WTC11 (cell line): ENCODE measurements at regions not wholly inside any gene's neighbourhood (a gene's known extent, or its start where the extent isn't known, plus 50 kb on each side); places are given as distances from the start of the nearest gene placed in this dataset.
A peak's percentile ranks its signal among the peaks of the same experiment; 100 is the strongest.

Experiments
- ATAC-seq: fragments of 200-7000 bp; cut with Tn5 transposase; 2 replicates; pipeline ENCODE4 v1.10.0; 2021; ENCODE audit warnings: mild to moderate bottlenecking, moderate library complexity
- CTCF ChIA-PET: fragments of 300-600 bp; sonication (Branson Sonifier 250); formaldehyde crosslinking; loops from one replicate; lab custom pipeline; 2021; ENCODE audit warnings: antibody characterized with exemption; lab: Charles Lee
- POLR2A ChIA-PET: fragments of 350-600 bp; sonication (Branson Sonifier 250); formaldehyde crosslinking; loops from one replicate; lab custom pipeline; 2021; ENCODE audit warnings: antibody characterized with exemption; lab: Charles Lee
- DNase-seq: peaks from one replicate; pipeline ENCODE4 v3.0.0; 2021; ENCODE audit warnings: low spot score
- H3K27ac Mint-ChIP-seq: 2 replicates; pipeline ENCODE4 v1.8.0; 2021; ENCODE audit warnings: mixed read lengths
- H3K27me3 Mint-ChIP-seq: 2 replicates; pipeline ENCODE4 v1.8.0; 2021; ENCODE audit warnings: low read depth, mild to moderate bottlenecking, moderate library complexity, mixed read lengths
- H3K36me3 Mint-ChIP-seq: 2 replicates; pipeline ENCODE4 v1.8.0; 2021; ENCODE audit warnings: mixed read lengths
- H3K4me1 Mint-ChIP-seq: 2 replicates; pipeline ENCODE4 v1.8.0; 2022; ENCODE audit warnings: mixed read lengths
- H3K4me3 Mint-ChIP-seq: 2 replicates; pipeline ENCODE4 v1.8.0; 2021; ENCODE audit warnings: mild to moderate bottlenecking, moderate library complexity, mixed read lengths
- H3K9me3 Mint-ChIP-seq: 2 replicates; pipeline ENCODE4 v1.8.0; 2021; ENCODE audit warnings: mixed read lengths
- IRF2 ChIP-seq: sonication (generic); formaldehyde crosslinking; IDR thresholded peaks from 2 replicates; pipeline ENCODE4 v1.8.0; 2022; ENCODE audit warnings: low read depth, missing genetic modification reagents, borderline replicate concordance
- JAZF1 ChIP-seq: fragments of 250-450 bp; sonication (Bioruptor Pico); IDR thresholded peaks from 2 replicates; pipeline ENCODE4 v1.9.0; 2021; ENCODE audit warnings: moderate library complexity, mild to moderate bottlenecking, inconsistent platforms
- RORB ChIP-seq: fragments of 250-450 bp; sonication (Bioruptor Pico); IDR thresholded peaks from 2 replicates; pipeline ENCODE4 v1.9.0; 2021; ENCODE audit warnings: mild to moderate bottlenecking
- SMAD3 ChIP-seq: sonication (generic); formaldehyde crosslinking; IDR thresholded peaks from 2 replicates; pipeline ENCODE4 v1.8.0; 2022; ENCODE audit warnings: missing genetic modification reagents, mild to moderate bottlenecking, borderline replicate concordance
- SP1 ChIP-seq: sonication (generic); formaldehyde crosslinking; conservative IDR thresholded peaks from 2 replicates; pipeline ENCODE4 v1.8.1; 2022; ENCODE audit warnings: missing genetic modification reagents
- TCF7 ChIP-seq: sonication (generic); formaldehyde crosslinking; IDR thresholded peaks from 2 replicates; pipeline ENCODE4 v1.8.0; 2022; ENCODE audit warnings: mild to moderate bottlenecking, low read depth, missing genetic modification reagents, moderate library complexity
- ZBTB21 ChIP-seq: sonication (generic); formaldehyde crosslinking; IDR thresholded peaks from 2 replicates; pipeline ENCODE4 v1.8.1; 2023; ENCODE audit warnings: mild to moderate bottlenecking, missing genetic modification reagents, borderline replicate concordance
- ZNF263 ChIP-seq: sonication (generic); formaldehyde crosslinking; IDR thresholded peaks from 2 replicates; pipeline ENCODE4 v1.8.1; 2022; ENCODE audit warnings: low read depth, mild to moderate bottlenecking, moderate library complexity, missing genetic modification reagents
- TF ChIP-seq, protein P1 (sequence below): fragments of 250-450 bp; sonication (Bioruptor Pico); IDR thresholded peaks from 2 replicates; pipeline ENCODE4 v1.9.0; 2021; ENCODE audit warnings: mild to moderate bottlenecking
- TF ChIP-seq, protein P2 (sequence below): sonication (generic); formaldehyde crosslinking; IDR thresholded peaks from 2 replicates; pipeline ENCODE4 v1.8.0; 2022; ENCODE audit warnings: missing genetic modification reagents
- TF ChIP-seq, protein P3 (sequence below): sonication (generic); formaldehyde crosslinking; IDR thresholded peaks from 2 replicates; pipeline ENCODE4 v1.8.1; 2023; ENCODE audit warnings: mild to moderate bottlenecking, missing genetic modification reagents, borderline replicate concordance

DNA sequence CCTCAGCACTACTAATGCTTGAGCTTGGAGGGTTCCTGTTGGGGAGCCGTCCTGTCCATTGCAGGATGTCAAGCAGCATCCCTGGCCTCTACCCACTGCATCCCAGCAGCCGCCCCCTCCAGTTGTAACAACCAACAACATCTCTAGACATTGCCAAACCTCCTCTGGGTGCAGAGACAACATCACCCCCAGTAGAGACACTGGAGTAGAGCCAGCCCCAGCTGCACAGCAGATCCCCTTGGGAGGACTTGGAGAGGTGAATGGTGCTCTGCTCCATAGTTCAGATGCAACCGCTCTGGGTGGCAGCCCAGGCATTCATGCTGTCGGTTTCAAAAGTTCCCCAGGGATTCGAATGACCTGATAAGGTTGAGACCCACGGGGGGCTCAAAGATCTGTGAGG lies 259.0 kb downstream of the MN1 start (continued):
- TF ChIP-seq, protein P1, sequence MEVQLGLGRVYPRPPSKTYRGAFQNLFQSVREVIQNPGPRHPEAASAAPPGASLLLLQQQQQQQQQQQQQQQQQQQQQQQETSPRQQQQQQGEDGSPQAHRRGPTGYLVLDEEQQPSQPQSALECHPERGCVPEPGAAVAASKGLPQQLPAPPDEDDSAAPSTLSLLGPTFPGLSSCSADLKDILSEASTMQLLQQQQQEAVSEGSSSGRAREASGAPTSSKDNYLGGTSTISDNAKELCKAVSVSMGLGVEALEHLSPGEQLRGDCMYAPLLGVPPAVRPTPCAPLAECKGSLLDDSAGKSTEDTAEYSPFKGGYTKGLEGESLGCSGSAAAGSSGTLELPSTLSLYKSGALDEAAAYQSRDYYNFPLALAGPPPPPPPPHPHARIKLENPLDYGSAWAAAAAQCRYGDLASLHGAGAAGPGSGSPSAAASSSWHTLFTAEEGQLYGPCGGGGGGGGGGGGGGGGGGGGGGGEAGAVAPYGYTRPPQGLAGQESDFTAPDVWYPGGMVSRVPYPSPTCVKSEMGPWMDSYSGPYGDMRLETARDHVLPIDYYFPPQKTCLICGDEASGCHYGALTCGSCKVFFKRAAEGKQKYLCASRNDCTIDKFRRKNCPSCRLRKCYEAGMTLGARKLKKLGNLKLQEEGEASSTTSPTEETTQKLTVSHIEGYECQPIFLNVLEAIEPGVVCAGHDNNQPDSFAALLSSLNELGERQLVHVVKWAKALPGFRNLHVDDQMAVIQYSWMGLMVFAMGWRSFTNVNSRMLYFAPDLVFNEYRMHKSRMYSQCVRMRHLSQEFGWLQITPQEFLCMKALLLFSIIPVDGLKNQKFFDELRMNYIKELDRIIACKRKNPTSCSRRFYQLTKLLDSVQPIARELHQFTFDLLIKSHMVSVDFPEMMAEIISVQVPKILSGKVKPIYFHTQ (CRISPR knock-in tag), result no peak
- TF ChIP-seq SMAD3 (CRISPR knock-in tag), result no peak

DNA sequence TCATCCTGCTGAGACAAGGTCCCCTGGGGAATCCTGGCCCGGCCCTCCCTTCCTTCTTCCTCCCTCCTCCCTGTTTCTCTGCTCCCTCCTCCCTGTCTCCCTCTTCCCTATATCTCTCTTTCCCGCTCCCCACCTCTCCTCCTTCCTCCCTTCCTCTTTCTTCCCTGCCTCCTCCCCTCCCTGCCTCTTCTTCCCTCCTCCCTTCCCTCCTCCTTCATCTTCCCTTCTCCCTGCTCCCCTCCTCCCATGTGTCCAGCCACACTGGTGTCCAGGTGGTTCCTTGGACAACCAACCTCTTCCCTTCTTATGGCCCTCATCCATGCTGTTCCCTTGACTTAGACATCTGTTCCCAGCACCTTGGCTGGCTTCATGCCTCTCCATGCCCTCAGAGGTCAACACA lies 258.1 kb downstream of the MN1 start:
- CTCF ChIA-PET, result no interaction called here
- no peak overlapping the region for H3K27ac Mint-ChIP-seq
- TF ChIP-seq, protein P2, sequence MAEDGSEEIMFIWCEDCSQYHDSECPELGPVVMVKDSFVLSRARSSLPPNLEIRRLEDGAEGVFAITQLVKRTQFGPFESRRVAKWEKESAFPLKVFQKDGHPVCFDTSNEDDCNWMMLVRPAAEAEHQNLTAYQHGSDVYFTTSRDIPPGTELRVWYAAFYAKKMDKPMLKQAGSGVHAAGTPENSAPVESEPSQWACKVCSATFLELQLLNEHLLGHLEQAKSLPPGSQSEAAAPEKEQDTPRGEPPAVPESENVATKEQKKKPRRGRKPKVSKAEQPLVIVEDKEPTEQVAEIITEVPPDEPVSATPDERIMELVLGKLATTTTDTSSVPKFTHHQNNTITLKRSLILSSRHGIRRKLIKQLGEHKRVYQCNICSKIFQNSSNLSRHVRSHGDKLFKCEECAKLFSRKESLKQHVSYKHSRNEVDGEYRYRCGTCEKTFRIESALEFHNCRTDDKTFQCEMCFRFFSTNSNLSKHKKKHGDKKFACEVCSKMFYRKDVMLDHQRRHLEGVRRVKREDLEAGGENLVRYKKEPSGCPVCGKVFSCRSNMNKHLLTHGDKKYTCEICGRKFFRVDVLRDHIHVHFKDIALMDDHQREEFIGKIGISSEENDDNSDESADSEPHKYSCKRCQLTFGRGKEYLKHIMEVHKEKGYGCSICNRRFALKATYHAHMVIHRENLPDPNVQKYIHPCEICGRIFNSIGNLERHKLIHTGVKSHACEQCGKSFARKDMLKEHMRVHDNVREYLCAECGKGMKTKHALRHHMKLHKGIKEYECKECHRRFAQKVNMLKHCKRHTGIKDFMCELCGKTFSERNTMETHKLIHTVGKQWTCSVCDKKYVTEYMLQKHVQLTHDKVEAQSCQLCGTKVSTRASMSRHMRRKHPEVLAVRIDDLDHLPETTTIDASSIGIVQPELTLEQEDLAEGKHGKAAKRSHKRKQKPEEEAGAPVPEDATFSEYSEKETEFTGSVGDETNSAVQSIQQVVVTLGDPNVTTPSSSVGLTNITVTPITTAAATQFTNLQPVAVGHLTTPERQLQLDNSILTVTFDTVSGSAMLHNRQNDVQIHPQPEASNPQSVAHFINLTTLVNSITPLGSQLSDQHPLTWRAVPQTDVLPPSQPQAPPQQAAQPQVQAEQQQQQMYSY (CRISPR knock-in tag), result no peak
- TF ChIP-seq RORB (CRISPR knock-in tag) (no peak), ZNF263 (CRISPR knock-in tag) (peak; percentile 87), TCF7 (CRISPR knock-in tag) (no peak)
- TF ChIP-seq, protein P3, sequence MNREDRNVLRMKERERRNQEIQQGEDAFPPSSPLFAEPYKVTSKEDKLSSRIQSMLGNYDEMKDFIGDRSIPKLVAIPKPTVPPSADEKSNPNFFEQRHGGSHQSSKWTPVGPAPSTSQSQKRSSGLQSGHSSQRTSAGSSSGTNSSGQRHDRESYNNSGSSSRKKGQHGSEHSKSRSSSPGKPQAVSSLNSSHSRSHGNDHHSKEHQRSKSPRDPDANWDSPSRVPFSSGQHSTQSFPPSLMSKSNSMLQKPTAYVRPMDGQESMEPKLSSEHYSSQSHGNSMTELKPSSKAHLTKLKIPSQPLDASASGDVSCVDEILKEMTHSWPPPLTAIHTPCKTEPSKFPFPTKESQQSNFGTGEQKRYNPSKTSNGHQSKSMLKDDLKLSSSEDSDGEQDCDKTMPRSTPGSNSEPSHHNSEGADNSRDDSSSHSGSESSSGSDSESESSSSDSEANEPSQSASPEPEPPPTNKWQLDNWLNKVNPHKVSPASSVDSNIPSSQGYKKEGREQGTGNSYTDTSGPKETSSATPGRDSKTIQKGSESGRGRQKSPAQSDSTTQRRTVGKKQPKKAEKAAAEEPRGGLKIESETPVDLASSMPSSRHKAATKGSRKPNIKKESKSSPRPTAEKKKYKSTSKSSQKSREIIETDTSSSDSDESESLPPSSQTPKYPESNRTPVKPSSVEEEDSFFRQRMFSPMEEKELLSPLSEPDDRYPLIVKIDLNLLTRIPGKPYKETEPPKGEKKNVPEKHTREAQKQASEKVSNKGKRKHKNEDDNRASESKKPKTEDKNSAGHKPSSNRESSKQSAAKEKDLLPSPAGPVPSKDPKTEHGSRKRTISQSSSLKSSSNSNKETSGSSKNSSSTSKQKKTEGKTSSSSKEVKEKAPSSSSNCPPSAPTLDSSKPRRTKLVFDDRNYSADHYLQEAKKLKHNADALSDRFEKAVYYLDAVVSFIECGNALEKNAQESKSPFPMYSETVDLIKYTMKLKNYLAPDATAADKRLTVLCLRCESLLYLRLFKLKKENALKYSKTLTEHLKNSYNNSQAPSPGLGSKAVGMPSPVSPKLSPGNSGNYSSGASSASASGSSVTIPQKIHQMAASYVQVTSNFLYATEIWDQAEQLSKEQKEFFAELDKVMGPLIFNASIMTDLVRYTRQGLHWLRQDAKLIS (CRISPR knock-in tag), result no peak

DNA sequence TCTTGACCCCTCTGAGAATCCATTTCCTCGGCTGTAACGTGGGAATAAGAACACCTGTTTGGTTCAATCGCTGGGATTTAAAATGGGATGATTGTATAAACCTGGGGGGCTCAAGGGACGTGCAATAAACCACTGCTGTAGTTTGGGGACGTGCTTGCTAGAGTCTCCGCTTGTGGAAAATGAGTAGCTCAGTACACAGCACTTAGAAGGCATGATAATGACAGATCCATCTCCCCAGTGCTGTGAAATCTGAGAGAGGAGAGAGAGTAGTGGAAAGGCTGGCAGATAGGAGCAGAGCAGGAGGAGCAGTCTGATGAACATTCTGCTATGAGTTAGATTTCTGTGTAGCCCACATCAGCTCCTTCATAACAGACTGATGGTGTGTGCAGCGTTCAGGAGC lies 256.5 kb downstream of the MN1 start:
- TF ChIP-seq SP1 (CRISPR knock-in tag), result no peak
- TF ChIP-seq JAZF1, result no peak
- no peak for TF ChIP-seq IRF2 (CRISPR knock-in tag)
- TF ChIP-seq ZBTB21 (CRISPR knock-in tag), result no peak
- peaks cover 38% of the 10 kb centered on the region for H3K4me1 Mint-ChIP-seq
- H3K27ac Mint-ChIP-seq, result no peak overlapping the region
- no peak overlapping the region for H3K4me3 Mint-ChIP-seq
- H3K36me3 Mint-ChIP-seq, result no peaks in the 10 kb centered on the region
- H3K27me3 Mint-ChIP-seq, result no peaks in the 10 kb centered on the region
- H3K9me3 Mint-ChIP-seq, result no peaks in the 10 kb centered on the region
- DNase-seq (no peak), ATAC-seq (no peak)
- CTCF ChIA-PET, result interaction anchor here (1.2 kb wide), 1 partner anchor 264 kb away, joined by 3 read pairs; no protein-coding TSS in a partner anchor
- POLR2A ChIA-PET, result no interaction called here

More for the DNA sequence above, 258.1 kb downstream of the MN1 start:
- Mint-ChIP-seq H3K27me3 (no peaks in the 10 kb centered on the region), H3K9me3 (no peaks in the 10 kb centered on the region), H3K4me1 (peaks cover 39% of the 10 kb centered on the region), H3K4me3 (no peak overlapping the region), H3K36me3 (no peaks in the 10 kb centered on the region)
- DNase-seq (no peak), ATAC-seq (no peak)
- POLR2A ChIA-PET, result no interaction called here
